ENCODE measurements at regions not wholly inside any gene's neighbourhood (a gene's known extent, or its start where the extent isn't known, plus 50 kb on each side); places are given as distances from the start of the nearest gene placed in this dataset.

DNA sequence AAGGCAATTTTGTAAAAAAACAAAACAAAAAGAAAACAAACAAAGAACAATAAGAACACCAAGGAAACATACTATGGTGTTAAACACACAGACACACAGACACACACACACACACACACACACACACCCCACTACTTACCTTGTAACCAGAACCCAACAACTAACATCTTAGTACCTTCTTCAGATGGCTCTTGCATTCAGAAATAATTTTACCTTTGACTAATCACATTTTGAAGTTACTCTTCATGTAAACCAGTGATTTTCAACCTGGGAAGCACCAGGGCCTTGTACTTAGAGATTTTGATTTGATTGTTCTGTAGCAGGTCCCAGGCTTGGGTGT lies 87.5 kb downstream of the AQP4 start:
- H3K27me3 ChIP-seq, result peaks cover 13% of the 10 kb centered on the region
- no peak overlapping the region for H3K4me3 ChIP-seq
- H3K36me3 ChIP-seq (replicated peaks; ENCODE audit: insufficient read depth, low read depth), result no peaks in the 10 kb centered on the region
- no peaks in the 10 kb centered on the region for H3K9me3 ChIP-seq (ENCODE audit: low read depth)
- H3K9me2 ChIP-seq (replicated peaks; ENCODE audit: insufficient read depth), result no peaks in the 10 kb centered on the region
- peaks cover 6% of the 10 kb centered on the region for H3K4me1 ChIP-seq (ENCODE audit: insufficient read depth)
- H3K4me2 ChIP-seq, result no peak overlapping the region
- H4K20me1 ChIP-seq (ENCODE audit: insufficient read depth, poor library complexity, severe bottlenecking), result no peaks in the 10 kb centered on the region
- H3K79me2 ChIP-seq, result no peaks in the 10 kb centered on the region
- H3K27ac ChIP-seq, result no peak overlapping the region
- TF ChIP-seq, protein P1, sequence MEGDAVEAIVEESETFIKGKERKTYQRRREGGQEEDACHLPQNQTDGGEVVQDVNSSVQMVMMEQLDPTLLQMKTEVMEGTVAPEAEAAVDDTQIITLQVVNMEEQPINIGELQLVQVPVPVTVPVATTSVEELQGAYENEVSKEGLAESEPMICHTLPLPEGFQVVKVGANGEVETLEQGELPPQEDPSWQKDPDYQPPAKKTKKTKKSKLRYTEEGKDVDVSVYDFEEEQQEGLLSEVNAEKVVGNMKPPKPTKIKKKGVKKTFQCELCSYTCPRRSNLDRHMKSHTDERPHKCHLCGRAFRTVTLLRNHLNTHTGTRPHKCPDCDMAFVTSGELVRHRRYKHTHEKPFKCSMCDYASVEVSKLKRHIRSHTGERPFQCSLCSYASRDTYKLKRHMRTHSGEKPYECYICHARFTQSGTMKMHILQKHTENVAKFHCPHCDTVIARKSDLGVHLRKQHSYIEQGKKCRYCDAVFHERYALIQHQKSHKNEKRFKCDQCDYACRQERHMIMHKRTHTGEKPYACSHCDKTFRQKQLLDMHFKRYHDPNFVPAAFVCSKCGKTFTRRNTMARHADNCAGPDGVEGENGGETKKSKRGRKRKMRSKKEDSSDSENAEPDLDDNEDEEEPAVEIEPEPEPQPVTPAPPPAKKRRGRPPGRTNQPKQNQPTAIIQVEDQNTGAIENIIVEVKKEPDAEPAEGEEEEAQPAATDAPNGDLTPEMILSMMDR (IDR thresholded peaks at IDR 0.05; ENCODE audit: poor library complexity), result no peak
- TF ChIP-seq EZH2 (IDR thresholded peaks at IDR 0.05; ENCODE audit: borderline replicate concordance) (no peak), EZH2phosphoT487 (IDR thresholded peaks at IDR 0.05; ENCODE audit: low read depth, severe bottlenecking, unreplicated experiment) (no peak)
- no peak overlapping the region for H2AFZ ChIP-seq
- no peak for DNase-seq (ENCODE audit: low spot score)

DNA sequence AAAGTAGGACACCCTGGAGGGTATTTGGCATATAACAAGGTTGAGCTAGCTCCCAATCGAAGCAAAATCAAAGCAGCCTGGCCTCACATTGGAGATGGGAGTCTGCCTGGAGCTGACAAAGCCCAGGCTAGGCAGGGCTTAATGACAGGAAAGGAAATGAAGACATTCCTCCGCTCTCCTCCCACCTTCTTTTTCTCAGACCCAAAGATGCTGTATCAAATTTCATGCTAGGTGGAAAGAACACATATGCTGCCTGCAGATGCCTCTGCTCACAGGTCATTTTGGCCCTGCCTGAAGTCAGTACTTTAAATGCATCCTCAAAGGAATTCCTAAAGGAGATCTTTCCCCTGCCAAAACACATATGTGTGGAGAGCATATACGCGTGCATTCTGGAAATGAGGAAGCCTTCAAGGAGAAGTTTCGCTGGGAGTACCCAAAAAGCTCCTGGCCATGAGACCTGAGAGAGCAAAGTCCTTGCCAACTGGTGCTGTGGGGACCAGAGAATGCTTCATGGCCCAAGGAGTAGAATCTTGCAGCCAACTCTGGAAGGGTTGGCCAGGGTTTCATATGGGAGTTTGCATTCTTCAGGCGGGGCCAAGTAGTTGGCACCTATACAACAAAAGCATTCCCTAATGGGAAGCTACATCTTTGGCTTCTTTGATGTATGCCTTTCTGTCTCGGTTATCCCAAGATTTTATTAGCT lies 88.0 kb downstream of the AQP4 start:
- Histone ChIP-seq H4K20me1 (ENCODE audit: insufficient read depth, poor library complexity, severe bottlenecking) (no peaks in the 10 kb centered on the region), H3K9me2 (replicated peaks; ENCODE audit: insufficient read depth) (no peaks in the 10 kb centered on the region), H3K27ac (no peak overlapping the region), H3K36me3 (replicated peaks; ENCODE audit: insufficient read depth, low read depth) (no peaks in the 10 kb centered on the region), H3K9me3 (ENCODE audit: low read depth) (no peaks in the 10 kb centered on the region), H2AFZ (no peak overlapping the region), H3K4me1 (ENCODE audit: insufficient read depth) (peaks cover 6% of the 10 kb centered on the region), H3K27me3 (peaks cover 13% of the 10 kb centered on the region), H3K79me2 (no peaks in the 10 kb centered on the region), H3K4me2 (no peak overlapping the region), H3K4me3 (no peak overlapping the region)
- peak; percentile 19 for DNase-seq (ENCODE audit: low spot score)
- TF ChIP-seq EZH2phosphoT487 (IDR thresholded peaks at IDR 0.05; ENCODE audit: low read depth, severe bottlenecking, unreplicated experiment), result no peak
- TF ChIP-seq, protein P1 (IDR thresholded peaks at IDR 0.05; ENCODE audit: poor library complexity), result no peak
- 56% methylated on average over 7 of the region's 7 CpGs for WGBS (ENCODE audit: low lambda C conversion rate, missing lambda C conversion rate)

DNA sequence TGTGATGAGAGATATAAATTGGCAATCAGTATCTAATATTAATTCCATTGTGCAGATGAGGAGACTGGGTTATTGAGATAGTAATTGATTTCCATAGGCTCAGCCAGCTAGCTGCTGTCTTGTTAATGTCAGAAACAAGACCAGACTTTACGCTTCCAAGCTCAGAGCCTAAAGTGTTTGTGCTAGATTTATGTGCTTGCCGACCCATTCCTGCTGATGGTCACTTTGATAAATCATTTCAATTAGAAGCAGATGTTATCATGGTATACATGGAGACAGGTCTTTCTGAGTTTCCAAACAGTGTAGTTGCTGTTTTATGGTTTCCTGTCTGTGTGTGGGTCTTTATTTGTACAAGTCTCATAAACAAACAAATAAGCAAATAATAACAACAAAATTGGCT lies 92.8 kb downstream of the AQP4 start:
- no peak overlapping the region for H3K4me3 ChIP-seq
- H2AFZ ChIP-seq, result no peak overlapping the region
- no peaks in the 10 kb centered on the region for H4K20me1 ChIP-seq (ENCODE audit: insufficient read depth, poor library complexity, severe bottlenecking)
- H3K27me3 ChIP-seq, result peaks cover 3% of the 10 kb centered on the region
- H3K9me2 ChIP-seq (replicated peaks; ENCODE audit: insufficient read depth), result no peaks in the 10 kb centered on the region
- H3K27ac ChIP-seq, result no peak overlapping the region
- DNase-seq (ENCODE audit: low spot score), result no peak
- no peaks in the 10 kb centered on the region for H3K79me2 ChIP-seq
- H3K36me3 ChIP-seq (replicated peaks; ENCODE audit: insufficient read depth, low read depth), result no peaks in the 10 kb centered on the region
- H3K9me3 ChIP-seq (ENCODE audit: low read depth), result no peaks in the 10 kb centered on the region
- no peak overlapping the region for H3K4me2 ChIP-seq
- TF ChIP-seq EZH2phosphoT487 (IDR thresholded peaks at IDR 0.05; ENCODE audit: low read depth, severe bottlenecking, unreplicated experiment), result no peak
- no peak for TF ChIP-seq EZH2 (IDR thresholded peaks at IDR 0.05; ENCODE audit: borderline replicate concordance)
- TF ChIP-seq, protein P1 (IDR thresholded peaks at IDR 0.05; ENCODE audit: poor library complexity), result no peak
- H3K4me1 ChIP-seq (ENCODE audit: insufficient read depth), result peaks cover 6% of the 10 kb centered on the region
- WGBS (ENCODE audit: low lambda C conversion rate, missing lambda C conversion rate), result 32% methylated on average over 2 of the region's 2 CpGs

DNA sequence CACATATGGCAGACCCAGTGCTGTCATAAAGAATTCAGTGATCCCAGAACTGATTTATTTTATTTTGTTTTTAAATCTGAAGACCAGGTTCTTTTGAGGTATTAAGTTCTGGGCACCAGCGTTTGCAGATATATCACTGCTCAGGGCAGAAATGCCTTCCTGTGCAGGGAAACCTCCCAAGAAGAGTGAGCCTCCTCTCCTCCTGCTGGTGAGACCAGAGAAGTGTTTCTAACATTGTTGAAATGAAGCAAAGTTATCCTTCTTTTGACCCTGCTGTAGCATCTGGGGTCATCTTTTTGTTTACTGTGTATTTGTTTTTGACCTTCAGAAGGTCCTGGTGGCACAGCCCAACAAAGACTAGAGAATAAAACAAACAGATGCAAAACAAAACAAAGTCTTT lies 94.0 kb downstream of the AQP4 start:
- no peaks in the 10 kb centered on the region for H4K20me1 ChIP-seq (ENCODE audit: insufficient read depth, poor library complexity, severe bottlenecking)
- no peak overlapping the region for H3K4me2 ChIP-seq
- H3K36me3 ChIP-seq (replicated peaks; ENCODE audit: insufficient read depth, low read depth), result no peaks in the 10 kb centered on the region
- H3K4me1 ChIP-seq (ENCODE audit: insufficient read depth), result no peaks in the 10 kb centered on the region
- H3K79me2 ChIP-seq, result no peaks in the 10 kb centered on the region
- H3K27ac ChIP-seq, result no peak overlapping the region
- peak; percentile 45 for DNase-seq (ENCODE audit: low spot score)
- no peak overlapping the region for H2AFZ ChIP-seq
- TF ChIP-seq, protein P1 (IDR thresholded peaks at IDR 0.05; ENCODE audit: poor library complexity), result peak; percentile 38
- no peak for TF ChIP-seq EZH2phosphoT487 (IDR thresholded peaks at IDR 0.05; ENCODE audit: low read depth, severe bottlenecking, unreplicated experiment)
- 53% methylated on average over 1 of the region's 1 CpG for WGBS (ENCODE audit: low lambda C conversion rate, missing lambda C conversion rate)
- H3K27me3 ChIP-seq, result peaks cover 3% of the 10 kb centered on the region
- no peaks in the 10 kb centered on the region for H3K9me2 ChIP-seq (replicated peaks; ENCODE audit: insufficient read depth)
- no peak overlapping the region for H3K4me3 ChIP-seq
- no peaks in the 10 kb centered on the region for H3K9me3 ChIP-seq (ENCODE audit: low read depth)
